ENCODE measurements at regions not wholly inside any gene's neighbourhood (a gene's known extent, or its start where the extent isn't known, plus 50 kb on each side); places are given as distances from the start of the nearest gene placed in this dataset.

DNA sequence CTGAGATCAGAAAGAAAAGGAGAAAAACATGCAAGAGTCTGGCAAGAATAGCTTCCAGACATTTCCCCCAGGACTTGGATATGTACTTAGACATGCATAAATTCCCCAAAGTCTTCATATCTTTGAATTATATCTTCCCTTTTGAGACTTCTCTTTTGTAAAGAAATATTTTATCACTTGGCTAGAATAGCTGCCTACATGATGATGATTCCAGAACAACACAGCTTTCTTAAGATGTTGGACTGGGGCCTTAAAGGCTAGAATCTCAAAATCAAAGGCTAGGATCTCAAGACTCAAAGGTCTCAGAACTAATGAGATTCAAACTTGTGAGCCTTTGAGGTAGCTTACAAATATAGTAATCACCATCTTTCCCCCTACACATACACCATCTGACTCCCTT lies 842.3 kb downstream of the BCL11A start:
- TF ChIP-seq GATA2 (IDR thresholded peaks at IDR 0.05; ENCODE audit: low read depth, low read length) (no peak), GATA3 (IDR thresholded peaks at IDR 0.05; ENCODE audit: low read depth, low read length) (no peak)
